ENCODE measurements at regions not wholly inside any gene's neighbourhood (a gene's known extent, or its start where the extent isn't known, plus 50 kb on each side); places are given as distances from the start of the nearest gene placed in this dataset.

DNA sequence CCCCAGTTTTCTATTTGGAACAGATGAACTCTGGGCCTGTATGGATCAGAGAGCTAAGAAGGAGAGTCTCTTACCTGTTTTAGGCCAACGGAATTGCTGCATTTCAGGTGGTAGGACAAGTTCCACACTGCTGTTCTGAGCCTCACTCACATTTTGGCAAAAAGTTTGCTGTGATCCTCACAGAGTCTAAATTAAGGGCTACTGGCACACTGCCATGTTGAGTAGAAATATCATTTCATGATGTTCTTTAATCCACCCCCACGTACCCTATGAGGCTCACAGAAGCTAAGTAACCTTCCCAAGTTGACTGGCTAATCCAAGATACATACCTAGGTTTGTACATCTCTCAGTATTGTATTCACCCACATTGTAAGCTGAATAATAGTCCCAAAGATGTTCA lies 447.2 kb downstream of the INHBA start:
- no peaks in the 10 kb centered on the region for H4K20me1 ChIP-seq (ENCODE audit: insufficient read depth)
- no peaks in the 10 kb centered on the region for H3K79me2 ChIP-seq (ENCODE audit: insufficient read depth)
- TF ChIP-seq YY1 (IDR thresholded peaks at IDR 0.05; ENCODE audit: low read depth) = no peak
- TF ChIP-seq, protein P1, sequence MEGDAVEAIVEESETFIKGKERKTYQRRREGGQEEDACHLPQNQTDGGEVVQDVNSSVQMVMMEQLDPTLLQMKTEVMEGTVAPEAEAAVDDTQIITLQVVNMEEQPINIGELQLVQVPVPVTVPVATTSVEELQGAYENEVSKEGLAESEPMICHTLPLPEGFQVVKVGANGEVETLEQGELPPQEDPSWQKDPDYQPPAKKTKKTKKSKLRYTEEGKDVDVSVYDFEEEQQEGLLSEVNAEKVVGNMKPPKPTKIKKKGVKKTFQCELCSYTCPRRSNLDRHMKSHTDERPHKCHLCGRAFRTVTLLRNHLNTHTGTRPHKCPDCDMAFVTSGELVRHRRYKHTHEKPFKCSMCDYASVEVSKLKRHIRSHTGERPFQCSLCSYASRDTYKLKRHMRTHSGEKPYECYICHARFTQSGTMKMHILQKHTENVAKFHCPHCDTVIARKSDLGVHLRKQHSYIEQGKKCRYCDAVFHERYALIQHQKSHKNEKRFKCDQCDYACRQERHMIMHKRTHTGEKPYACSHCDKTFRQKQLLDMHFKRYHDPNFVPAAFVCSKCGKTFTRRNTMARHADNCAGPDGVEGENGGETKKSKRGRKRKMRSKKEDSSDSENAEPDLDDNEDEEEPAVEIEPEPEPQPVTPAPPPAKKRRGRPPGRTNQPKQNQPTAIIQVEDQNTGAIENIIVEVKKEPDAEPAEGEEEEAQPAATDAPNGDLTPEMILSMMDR (IDR thresholded peaks at IDR 0.05) = no peak
- no peak for TF ChIP-seq RCOR1 (IDR thresholded peaks at IDR 0.05; ENCODE audit: low read length)
- TF ChIP-seq EP300 (IDR thresholded peaks at IDR 0.05; ENCODE audit: borderline replicate concordance in 1 of 2, low read depth in 1 of 2, low read length in 1 of 2) = no peak
- TF ChIP-seq TEAD4 (IDR thresholded peaks at IDR 0.05; ENCODE audit: borderline replicate concordance, insufficient read depth) = no peak
- TF ChIP-seq CHD2 (IDR thresholded peaks at IDR 0.05; ENCODE audit: low read length, partially characterized antibody) = no peak
- no peak for TF ChIP-seq JUND (IDR thresholded peaks at IDR 0.05)
- TF ChIP-seq RAD21 (IDR thresholded peaks at IDR 0.05; ENCODE audit: low read length) = no peak
- TF ChIP-seq TCF12 (IDR thresholded peaks at IDR 0.05) = no peak
- no peak for TF ChIP-seq SIN3A (IDR thresholded peaks at IDR 0.05; ENCODE audit: borderline replicate concordance, low read depth, low read length)
- TF ChIP-seq EZH2phosphoT487 (IDR thresholded peaks at IDR 0.05; ENCODE audit: borderline replicate concordance, low read depth) = no peak
- TF ChIP-seq RXRA (IDR thresholded peaks at IDR 0.05; ENCODE audit: borderline replicate concordance, low read depth) = no peak
- no peak for TF ChIP-seq GATA2 (CRISPR knock-in tag; IDR thresholded peaks at IDR 0.05)
- no peak for TF ChIP-seq POLR2AphosphoS5 (IDR thresholded peaks at IDR 0.05; ENCODE audit: low read depth, low read length)
- TF ChIP-seq USF2 (IDR thresholded peaks at IDR 0.05; ENCODE audit: borderline replicate concordance, low read depth, low read length) = no peak
- TF ChIP-seq NFIC (IDR thresholded peaks at IDR 0.05; ENCODE audit: borderline replicate concordance) = no peak
- no peak for TF ChIP-seq IRF3 (IDR thresholded peaks at IDR 0.05; ENCODE audit: low read depth, low read length)
- TF ChIP-seq FOXJ3 (CRISPR knock-in tag; IDR thresholded peaks at IDR 0.05) = no peak
- no peak for TF ChIP-seq ELF1 (IDR thresholded peaks at IDR 0.05)
- TF ChIP-seq FOSL2 (IDR thresholded peaks at IDR 0.05; ENCODE audit: borderline replicate concordance, low read depth) = no peak
- POLR2A ChIA-PET = no interaction called here
- CTCF ChIA-PET = interaction anchor here (0.9 to 1.0 kb wide), 3 partner anchors 10 to 450 kb away, joined by 3 read pairs; no protein-coding TSS in a partner anchor
- H3K9me3 ChIP-seq = no peaks in the 10 kb centered on the region
- H2AFZ ChIP-seq (ENCODE audit: low read depth) = no peak overlapping the region; the same call in 1 of the 2 replicates
- WGBS (ENCODE audit: low lambda C conversion rate) = 60% methylated on average over 2 of the region's 2 CpGs
- H3K27me3 ChIP-seq (ENCODE audit: insufficient read depth) = no peaks in the 10 kb centered on the region
- H3K9ac ChIP-seq = no peak overlapping the region
- H3K4me2 ChIP-seq = no peak overlapping the region
- DNase-seq = no peak
- H3K9me2 ChIP-seq = no peaks in the 10 kb centered on the region
- no peak overlapping the region for H3K4me3 ChIP-seq (ENCODE audit: low read depth in 2 of 2, low read length in 1 of 2)
- H3K4me1 ChIP-seq (ENCODE audit: control insufficient read depth in 1 of 2, insufficient read depth in 2 of 2, low read depth in 1 of 2, low read length in 1 of 2) = no peaks in the 10 kb centered on the region
- no peak overlapping the region; a peak in 1 of 4 replicates for H3K27ac ChIP-seq (ENCODE audit: low read depth in 2 of 2, low read length in 1 of 2)
- no peaks in the 10 kb centered on the region for H3K36me3 ChIP-seq (replicated peaks in 1 of 2; ENCODE audit: control insufficient read depth in 1 of 2, insufficient read depth in 2 of 2, low read length in 1 of 2)
- H3F3A ChIP-seq (replicated peaks; ENCODE audit: insufficient read depth) = no peaks in the 10 kb centered on the region

All from SK-N-SH (cell line).